Peyer's patch (tissue), 4 donors: ENCODE measurements at regions not wholly inside any gene's neighbourhood (a gene's known extent, or its start where the extent isn't known, plus 50 kb on each side); places are given as distances from the start of the nearest gene placed in this dataset.

Source experiments
- DNase-seq, 3 donors: peaks; one replicate each; pipeline ENCODE4 v3.0.0-alpha.2; 2017 to 2019
- H3K27ac ChIP-seq, 4 donors: fragments of 200-600 bp; sonication (generic); one replicate each; pipeline ENCODE4 v1.5.1; 2016 to 2019
- H3K27me3 ChIP-seq, 2 donors: fragments of 200-600 bp; sonication (generic); one replicate each; pipeline ENCODE4 v1.5.1; 2019
- H3K36me3 ChIP-seq, 3 donors: fragments of 200-600 bp; sonication (generic); one replicate each; pipeline ENCODE4 v1.5.1; 2016 to 2019
- H3K4me1 ChIP-seq, 4 donors: fragments of 200-600 bp; sonication (generic); one replicate each; pipeline ENCODE4 v1.5.1; 2016 to 2019
- H3K4me3 ChIP-seq, 4 donors: fragments of 200-600 bp; sonication (generic); 1 replicate in 3 of 4; 2 replicates in 1 of 4; pipeline ENCODE4 v1.5.1; 2016 to 2019; ENCODE audit warnings: mild to moderate bottlenecking in 1 of 4
- H3K9me3 ChIP-seq, 4 donors: fragments of 200-600 bp; sonication (generic); one replicate each; pipeline ENCODE4 v1.5.1; 2016 to 2019; ENCODE audit warnings: mild to moderate bottlenecking in 1 of 4
- CTCF ChIP-seq, 6 experiments: fragments of 450-650 bp in 4 of 6; fragments of 200-600 bp in 2 of 6; sonication (generic) in 1 of 6; IDR thresholded peaks; one replicate each; pipeline ENCODE4 v1.5.1; 2017 to 2019; ENCODE audit warnings: antibody characterized with exemption in 6 of 6, mild to moderate bottlenecking in 3 of 6, moderate library complexity in 1 of 6
- POLR2A ChIP-seq, 2 donors: fragments of 450-650 bp; IDR thresholded peaks; one replicate each; pipeline ENCODE4 v1.5.1; 2017; ENCODE audit warnings: antibody characterized with exemption in 2 of 2, mild to moderate bottlenecking in 2 of 2, moderate library complexity in 2 of 2

DNA sequence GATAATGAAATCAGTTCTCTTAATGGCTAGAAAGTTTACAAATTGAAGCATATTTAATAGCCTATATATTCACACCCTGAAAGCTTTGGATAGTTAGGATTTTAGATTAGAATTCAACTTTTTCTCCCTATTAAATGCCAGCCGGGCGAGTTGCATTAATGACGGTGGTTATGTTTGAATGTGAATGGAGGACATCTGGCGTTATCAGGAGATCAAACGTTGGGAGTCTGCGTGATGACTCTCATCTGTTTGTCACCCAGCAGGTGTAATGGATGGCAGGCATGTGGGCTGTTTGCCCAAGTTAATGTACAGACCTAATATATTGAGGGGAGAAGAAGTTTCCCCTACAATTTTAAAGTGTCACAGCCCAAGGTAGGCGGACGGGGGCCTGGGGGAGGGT, 1227.7 kb upstream of the WWC1 start:
- no peak overlapping the region for H3K27ac ChIP-seq
- H3K4me3 ChIP-seq = no peak overlapping the region
- TF ChIP-seq POLR2A (IDR thresholded peaks at IDR 0.05) (no peak), CTCF (IDR thresholded peaks at IDR 0.05) (no peak)
- peaks cover 0 to 4% (median 0%) of the 10 kb centered on the region in 4 donors for H3K9me3 ChIP-seq
- H3K4me1 ChIP-seq = no peaks in the 10 kb centered on the region
- no peak for DNase-seq
- no peaks in the 10 kb centered on the region for H3K27me3 ChIP-seq
- H3K36me3 ChIP-seq = no peaks in the 10 kb centered on the region

DNA sequence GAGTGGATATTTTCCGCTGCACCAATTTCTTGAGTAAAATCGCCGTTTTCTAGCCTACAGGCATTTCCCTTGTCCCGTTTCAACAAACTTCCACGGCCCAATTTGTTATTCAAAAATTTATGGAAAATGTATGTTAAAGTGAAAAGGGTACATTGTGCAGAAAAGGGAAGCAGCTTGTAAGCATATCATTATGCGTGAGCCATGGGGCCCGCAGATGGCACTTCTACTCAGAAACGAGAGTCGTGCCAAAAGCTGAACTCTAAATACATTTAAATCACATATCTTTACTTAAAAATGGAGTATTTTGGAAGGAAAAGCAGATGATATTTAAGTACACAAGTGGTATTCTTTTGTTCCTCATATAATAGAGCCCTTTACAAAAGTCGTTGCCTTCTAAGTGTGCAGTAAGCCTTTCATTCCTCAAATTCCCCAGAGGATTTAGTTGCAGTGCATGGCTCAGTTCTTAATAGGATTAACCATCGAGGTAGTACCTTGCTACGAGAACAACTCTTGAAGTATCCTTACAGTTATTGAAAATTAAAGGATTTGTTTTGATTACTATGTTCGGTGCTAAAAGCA, 1227.2 kb upstream of the WWC1 start:
- DNase-seq = no peak
- H3K27me3 ChIP-seq = no peaks in the 10 kb centered on the region
- H3K36me3 ChIP-seq = no peaks in the 10 kb centered on the region
- H3K4me1 ChIP-seq = no peaks in the 10 kb centered on the region
- H3K9me3 ChIP-seq = peaks cover 0 to 4% (median 0%) of the 10 kb centered on the region in 4 donors
- no peak overlapping the region for H3K4me3 ChIP-seq
- TF ChIP-seq POLR2A (IDR thresholded peaks at IDR 0.05) (no peak), CTCF (IDR thresholded peaks at IDR 0.05) (no peak)
- no peak overlapping the region for H3K27ac ChIP-seq

DNA sequence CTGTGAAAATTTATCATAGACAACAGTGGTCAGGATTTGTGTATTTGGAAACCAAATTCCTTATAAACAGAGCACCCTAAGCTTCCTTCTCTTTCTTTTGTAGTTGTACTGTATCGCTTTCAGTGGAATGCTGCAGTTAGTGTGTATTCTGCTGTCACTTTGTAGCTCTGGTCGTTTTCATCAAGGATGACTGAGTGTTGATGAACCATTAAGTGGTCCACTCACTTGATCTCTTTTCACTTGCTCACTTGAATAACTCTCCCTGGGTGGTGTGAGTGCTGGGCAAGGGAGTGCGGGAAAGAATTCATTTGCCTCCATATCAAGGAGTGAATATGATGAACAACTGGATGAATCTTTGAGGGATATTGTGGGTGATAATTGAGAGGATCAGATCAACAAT, 1225.7 kb upstream of the WWC1 start:
- no peak overlapping the region for H3K27ac ChIP-seq

DNA sequence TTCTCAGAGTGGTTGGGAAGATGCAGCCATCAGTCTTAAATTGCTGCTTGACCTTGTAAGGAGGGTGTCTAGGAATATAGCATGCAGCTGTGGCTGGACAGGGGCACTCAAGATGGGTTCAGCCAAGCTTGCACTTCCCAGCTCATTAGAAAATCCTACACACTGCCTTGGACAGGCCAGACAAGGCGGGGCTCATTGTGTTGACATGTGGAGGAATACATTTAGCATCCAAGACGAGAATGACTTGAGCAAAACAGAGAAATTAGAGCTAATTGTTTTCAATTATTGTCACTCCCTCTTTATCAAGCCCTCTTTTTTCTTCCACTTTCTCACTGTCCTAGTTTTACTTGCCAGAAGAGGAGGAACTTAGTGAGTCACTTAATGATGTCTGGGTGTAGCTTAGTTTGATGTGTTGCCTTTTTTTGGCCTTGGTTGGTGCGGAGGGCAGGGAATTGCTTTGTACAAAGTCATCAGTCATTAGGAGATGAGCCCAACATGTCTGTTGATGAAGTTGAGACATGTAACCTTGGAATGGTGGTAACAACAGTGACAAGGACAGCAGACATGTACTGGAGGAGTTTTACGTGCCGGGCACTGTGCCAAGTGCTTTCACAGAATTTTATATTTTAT, 1219.3 kb upstream of the WWC1 start:
- Histone ChIP-seq H3K36me3 (no peaks in the 10 kb centered on the region), H3K27me3 (no peaks in the 10 kb centered on the region), H3K9me3 (peaks cover 0 to 4% (median 0%) of the 10 kb centered on the region in 4 donors), H3K4me1 (no peaks in the 10 kb centered on the region), H3K27ac (no peak overlapping the region), H3K4me3 (no peak overlapping the region)
- no peak for TF ChIP-seq POLR2A (IDR thresholded peaks at IDR 0.05)
- TF ChIP-seq CTCF (IDR thresholded peaks at IDR 0.05) = no peak
- DNase-seq = no peak

More for the DNA sequence above, 1225.7 kb upstream of the WWC1 start:
- Histone ChIP-seq H3K4me1 (no peaks in the 10 kb centered on the region), H3K4me3 (no peak overlapping the region), H3K9me3 (peaks cover 0 to 4% (median 0%) of the 10 kb centered on the region in 4 donors), H3K36me3 (no peaks in the 10 kb centered on the region), H3K27me3 (no peaks in the 10 kb centered on the region)
- TF ChIP-seq CTCF (IDR thresholded peaks at IDR 0.05) (no peak), POLR2A (IDR thresholded peaks at IDR 0.05) (no peak)
- DNase-seq = no peak

- Histone ChIP-seq H3K27me3 (no peaks in the 10 kb centered on the region), H3K36me3 (no peaks in the 10 kb centered on the region), H3K9me3 (no peaks in the 10 kb centered on the region), H3K4me3 (no peak overlapping the region), H3K27ac (no peak overlapping the region), H3K4me1 (no peaks in the 10 kb centered on the region)
- no peak for DNase-seq
- TF ChIP-seq CTCF (IDR thresholded peaks at IDR 0.05) = no peak
- no peak for TF ChIP-seq POLR2A (IDR thresholded peaks at IDR 0.05)
Measured at GRCh38 chr5:167081561-167081960, 1209.9 kb upstream of the WWC1 start.
